ENCODE measurements at regions not wholly inside any gene's neighbourhood (a gene's known extent, or its start where the extent isn't known, plus 50 kb on each side); places are given as distances from the start of the nearest gene placed in this dataset.

DNA sequence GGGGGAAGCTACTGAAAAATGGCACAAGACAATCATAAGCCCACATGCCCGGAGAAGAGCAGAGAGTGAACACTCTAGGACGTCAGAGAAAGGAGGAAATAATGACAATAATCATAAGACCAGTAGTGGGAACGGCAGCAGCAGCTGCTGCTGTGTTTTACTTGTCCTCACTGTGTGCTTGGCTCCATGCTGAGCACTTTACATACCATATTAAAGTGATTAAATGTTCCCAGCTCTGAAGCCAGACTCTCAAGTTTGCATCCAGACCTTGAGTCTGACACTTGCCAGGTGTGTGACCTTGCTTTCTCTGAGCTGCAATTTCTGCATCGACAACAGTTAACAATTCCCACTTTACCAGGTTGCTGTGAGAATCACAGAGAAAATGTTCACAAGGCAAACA, 255.4 kb downstream of the SPANXN1 start:
- TF ChIP-seq CTCF (IDR thresholded peaks at IDR 0.05) = no peak
- no peak for TF ChIP-seq ZFX (IDR thresholded peaks at IDR 0.05; ENCODE audit: borderline replicate concordance)
